ENCODE measurements at regions not wholly inside any gene's neighbourhood (a gene's known extent, or its start where the extent isn't known, plus 50 kb on each side); places are given as distances from the start of the nearest gene placed in this dataset.

GRCh38 chr21:15326032-15326867 is 261.4 kb upstream of the NRIP1 start:
- no peak for DNase-seq

- DNase-seq: no peak
These were observed 263.0 kb upstream of the NRIP1 start for GRCh38 chr21:15327637-15328265.

DNA sequence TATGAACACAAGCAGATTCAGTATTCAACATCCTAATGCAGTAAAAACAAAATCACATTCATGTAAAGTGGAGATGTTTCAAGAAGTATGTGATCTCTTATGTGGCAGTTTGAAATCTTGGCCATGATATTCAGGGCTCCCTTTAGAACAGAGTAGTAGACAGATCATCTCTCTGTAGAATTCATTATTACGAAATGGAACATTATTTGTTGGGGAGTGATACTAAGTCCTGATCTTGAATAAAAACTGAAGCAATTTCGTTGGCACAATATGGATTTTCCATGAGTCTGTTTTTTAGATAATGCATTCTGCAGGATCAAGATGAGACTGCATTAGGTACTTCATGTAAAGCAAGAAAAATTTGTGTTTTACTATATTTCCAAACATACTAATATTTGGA is 264.4 kb upstream of the NRIP1 start:
- DNase-seq: no peak

DNA sequence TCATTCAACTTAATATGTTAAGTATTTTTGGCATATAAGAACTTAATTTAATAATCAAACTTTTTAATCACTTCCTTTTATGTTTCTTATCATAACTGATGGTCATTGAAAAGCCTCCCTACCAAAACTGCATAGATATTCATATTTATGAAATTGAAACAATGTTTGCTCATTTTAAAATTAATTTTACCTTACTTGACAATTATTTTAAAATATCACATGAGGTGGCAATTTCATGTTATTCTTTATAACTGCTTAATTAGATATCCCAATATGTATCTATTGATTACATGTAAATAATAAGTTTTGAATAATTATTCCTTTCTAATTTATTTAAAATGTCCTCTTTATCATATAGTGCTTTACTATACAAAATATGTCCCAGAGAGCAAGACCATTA is 266.1 kb upstream of the NRIP1 start:
- DNase-seq: no peak

DNA sequence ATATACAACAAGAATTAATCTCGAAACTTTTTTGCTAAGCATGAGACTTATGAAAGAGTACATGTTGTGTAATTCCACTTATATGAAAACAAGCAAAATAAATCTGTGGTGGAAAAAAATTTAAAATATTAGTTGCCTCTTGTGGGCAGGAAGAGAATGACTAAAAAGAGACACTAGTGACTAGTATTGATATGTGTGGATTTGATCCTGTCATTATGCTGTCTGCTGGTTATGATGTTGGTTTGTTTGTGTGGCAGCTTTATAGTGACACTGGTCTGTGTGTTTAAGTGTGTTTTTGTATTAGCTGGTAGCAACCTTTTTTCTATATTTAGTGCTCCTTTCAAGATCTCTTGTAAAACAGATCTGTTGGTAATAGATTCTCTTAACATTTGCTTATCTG is 267.8 kb upstream of the NRIP1 start:
- no peak for DNase-seq

GRCh38 chr21:15333136-15333710 is 268.4 kb upstream of the NRIP1 start:
- no peak for DNase-seq

GRCh38 chr21:15333951-15334350 is 269.2 kb upstream of the NRIP1 start:
- DNase-seq: no peak

- DNase-seq: no peak
These were observed 278.3 kb upstream of the NRIP1 start for GRCh38 chr21:15343066-15343465.

DNA sequence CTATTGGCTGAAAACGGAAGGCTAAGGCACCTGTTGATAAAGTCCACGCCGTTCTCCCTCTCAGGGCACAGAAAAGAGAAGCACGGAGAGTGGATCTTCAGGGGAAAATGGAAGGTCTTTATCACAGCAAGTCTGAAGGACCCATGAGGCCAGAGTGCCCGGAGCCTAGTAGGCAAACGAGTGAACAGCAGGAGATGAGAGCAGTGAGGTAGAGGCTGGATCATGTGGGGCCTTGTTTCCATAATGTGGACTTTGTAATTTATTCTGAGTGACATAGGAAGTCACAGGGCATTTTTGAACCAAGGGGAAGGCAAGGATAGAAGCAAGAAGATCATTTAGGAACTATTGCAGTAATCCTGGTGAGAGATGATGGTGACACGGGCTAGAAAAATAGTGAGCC is 287.2 kb upstream of the NRIP1 start:
- DNase-seq: no peak

DNA sequence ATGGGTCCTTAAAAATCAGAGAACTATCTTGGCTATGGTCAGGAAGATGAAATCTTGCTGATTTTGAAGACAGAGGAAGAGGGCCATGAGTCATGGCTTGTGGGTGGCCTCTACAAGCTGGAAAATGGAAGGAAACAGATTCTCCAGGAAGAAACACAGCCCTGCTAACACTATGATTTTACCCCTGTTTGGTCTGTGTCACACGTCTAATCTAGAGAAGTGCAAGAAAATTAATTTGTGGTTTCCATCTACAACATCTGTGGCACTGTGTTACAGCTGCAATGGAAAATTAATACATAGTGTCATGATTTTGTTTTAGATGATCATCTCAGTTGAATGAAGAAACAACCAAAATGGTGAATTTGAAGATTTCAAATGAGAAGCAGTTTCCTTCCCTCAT is 288.7 kb upstream of the NRIP1 start:
- no peak for DNase-seq

DNA sequence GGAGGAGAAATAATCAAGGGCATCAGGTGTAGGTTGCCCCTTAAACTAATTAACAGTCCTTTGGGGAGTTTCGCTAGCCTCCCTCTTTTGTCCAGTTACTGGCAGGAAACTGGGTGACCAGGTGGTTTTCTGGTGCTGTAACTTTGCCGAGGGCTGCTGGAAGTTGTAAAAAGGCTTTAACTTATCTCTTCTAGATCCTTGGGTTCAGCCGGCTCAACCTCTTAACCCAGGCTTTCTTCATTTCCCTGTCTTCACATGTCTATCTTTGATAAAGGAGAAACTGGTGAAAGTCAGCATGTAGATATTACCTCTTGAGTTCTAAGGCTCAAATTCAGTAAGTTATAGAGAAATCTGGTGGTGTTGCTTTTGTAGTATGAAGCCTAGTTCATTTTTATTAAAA is 289.7 kb upstream of the NRIP1 start:
- no peak for DNase-seq

- DNase-seq: no peak
These were observed 290.3 kb upstream of the NRIP1 start for GRCh38 chr21:15355066-15355465.

DNA sequence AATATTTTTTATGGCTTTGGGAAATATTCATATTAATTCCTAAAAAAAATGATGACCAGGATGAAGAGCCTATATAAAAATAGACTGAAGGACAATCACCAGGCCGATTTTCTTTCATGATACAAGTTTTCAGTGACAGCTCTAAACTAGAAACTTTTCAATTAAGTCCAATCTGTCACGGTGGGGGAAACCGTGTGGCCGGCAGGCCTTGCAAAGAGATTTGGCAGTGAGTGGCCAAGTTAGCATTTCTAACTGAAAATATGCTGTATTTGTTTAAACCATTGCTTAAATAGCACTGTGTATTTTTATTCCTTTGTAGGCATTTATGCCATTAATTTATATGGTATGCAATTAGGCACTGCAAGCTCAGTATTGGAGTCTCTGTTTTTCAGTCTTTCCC is 294.5 kb upstream of the NRIP1 start:
- DNase-seq: no peak

DNA sequence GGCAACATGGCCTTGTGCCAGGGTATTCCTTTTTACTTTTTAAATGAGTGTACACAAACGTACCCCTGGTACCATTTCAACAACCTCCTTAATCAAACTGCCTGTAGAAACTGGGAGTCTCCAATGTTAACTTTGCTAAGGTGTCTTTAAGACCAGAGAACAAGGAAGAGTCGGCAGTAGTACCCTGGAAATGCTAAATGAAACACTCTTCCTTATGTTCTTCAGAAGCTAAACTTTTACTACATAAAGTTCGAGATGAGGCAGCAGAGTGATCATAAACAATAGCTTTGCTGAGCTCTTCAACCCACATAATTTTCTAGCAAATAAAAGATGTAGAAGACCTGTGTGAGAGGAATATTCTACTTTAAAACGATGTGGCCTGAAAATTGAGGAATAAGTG is 297.7 kb upstream of the NRIP1 start:
- DNase-seq: no peak

DNA sequence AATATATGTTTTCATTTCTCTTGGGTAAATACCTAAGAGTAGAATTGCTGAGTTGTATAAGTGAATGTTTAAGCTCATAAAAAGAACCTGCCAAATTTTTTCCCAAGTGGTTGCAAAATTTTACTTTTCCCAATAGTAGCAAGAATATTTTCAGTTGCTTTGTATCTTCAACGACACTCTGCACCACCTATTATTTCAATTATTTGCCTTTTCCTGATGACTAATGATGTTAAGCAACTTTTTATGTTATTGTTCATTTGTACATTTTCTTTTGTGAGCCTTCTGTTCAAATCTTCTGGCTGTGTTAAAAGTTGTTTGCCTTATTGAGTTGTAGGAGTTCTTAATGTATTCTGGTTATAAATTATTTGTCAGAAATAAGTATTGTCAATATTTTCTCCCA is 299.1 kb upstream of the NRIP1 start:
- no peak for DNase-seq

DNA sequence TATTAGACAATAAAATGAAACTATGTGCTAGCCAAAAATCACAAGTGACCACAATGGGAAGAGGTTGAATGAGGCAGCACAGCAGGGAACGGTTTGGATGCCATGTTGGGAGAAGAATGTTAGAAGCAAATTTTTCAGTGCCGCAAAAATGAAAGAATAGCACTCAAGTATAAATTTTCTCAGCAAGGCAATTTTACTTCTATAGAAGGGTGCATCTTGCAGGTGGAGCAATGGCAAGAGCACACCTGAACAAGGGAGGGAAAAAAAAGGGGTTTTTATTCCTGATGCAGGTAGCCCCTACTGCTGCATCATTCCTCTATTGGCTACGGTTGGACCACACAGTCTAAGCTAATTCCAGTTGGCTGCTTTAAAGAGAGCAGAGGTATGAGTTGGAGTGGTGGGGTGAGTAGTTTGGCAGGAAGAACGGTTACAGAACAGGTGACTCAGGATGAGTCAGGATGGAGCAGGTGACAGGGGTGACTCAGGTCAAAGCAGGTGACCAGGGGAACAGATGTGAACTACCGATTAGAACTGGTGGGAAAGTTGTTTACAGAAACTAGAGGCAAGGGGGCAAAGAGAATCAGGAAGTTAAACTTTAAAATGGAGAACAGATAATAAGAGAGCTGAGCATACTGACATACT is 301.1 kb upstream of the NRIP1 start:
- DNase-seq: no peak

DNA sequence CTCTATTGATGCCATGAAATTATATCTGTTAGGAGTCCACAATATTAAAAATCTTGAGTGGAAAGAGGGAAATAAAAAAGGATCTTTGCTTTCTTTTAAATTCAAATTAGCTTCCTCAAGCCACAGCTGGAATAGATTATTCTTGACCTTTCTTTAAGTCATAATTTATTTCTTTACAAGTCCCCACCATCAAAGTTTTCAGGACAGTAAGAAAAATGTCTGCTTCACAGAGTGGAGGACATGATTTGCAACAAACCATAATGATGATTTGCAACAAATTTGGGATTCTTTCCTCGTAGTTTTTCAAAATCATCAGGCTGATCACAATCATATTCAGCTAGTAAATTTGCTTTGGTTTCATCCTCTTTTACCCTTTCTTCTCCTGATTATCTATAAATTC is 301.8 kb upstream of the NRIP1 start:
- DNase-seq: no peak

GRCh38 chr21:15367061-15367626 is 302.3 kb upstream of the NRIP1 start:
- no peak for DNase-seq

DNA sequence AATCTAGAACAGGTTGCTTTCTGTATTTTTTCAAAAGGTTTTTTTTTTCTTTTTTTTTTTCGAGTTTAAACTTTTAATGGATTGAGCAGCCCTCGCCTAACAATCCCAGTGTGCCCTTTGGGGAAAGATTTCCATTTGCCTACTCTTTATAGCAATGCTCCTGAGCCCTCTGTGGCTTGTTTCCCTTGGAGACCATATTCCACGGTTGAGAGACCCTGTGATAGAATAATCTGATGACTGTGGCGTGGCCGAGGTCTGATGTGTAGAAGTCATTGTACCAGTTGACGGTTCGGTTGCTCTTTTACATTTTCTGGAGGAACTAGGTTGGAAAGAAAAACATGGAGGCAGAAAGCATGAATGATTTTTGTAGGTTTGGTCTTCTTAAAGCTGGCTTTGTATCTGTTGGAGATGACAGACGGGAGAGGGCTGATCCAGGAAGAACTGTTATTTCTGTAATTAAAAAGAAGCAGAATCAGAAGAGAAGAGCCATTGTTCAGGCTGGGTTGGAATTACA is 305.7 kb upstream of the NRIP1 start:
- no peak for DNase-seq

- no peak for DNase-seq
These were observed 309.1 kb upstream of the NRIP1 start for GRCh38 chr21:15373941-15374340.

- DNase-seq: no peak
These were observed 315.0 kb upstream of the NRIP1 start for GRCh38 chr21:15379776-15380175.

DNA sequence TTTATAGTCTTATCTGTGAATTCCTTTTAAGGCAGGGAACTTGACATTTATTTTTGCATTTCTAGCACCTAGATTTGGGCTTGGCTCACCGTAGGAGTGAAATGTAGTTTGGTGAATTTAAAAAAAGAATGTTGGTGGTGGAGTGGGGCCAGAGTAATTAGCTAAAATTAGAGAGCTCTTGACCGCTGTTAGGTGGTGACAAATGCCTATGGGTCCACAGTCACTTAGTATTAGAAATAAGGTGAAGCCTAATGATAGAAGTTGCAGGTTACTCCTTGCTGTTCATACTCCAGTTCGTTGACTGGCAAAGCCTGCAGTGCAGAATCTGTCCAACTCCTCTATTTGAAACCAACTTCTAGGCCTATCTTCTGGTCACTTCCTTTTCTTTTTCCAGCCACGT is 318.8 kb upstream of the NRIP1 start:
- no peak for DNase-seq

DNA sequence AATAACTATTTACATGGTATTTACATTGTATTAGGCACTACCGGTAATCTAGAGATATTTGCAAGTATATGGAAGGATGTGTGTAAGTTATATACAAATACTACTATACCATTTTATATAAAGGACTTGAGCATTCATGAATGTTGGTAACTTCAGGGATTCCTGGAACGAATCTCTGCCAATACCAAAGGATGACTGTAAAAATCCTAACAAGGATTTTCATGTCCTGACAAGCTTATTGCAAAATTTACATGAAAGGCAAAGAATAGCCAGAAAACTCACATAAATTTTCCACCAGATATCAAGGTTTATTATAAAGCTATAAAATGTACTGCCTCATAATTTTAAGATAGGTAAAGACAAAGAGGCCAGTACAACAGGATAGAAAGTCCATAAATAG is 325.2 kb upstream of the NRIP1 start:
- DNase-seq: no peak

Data from activated CD4-positive, alpha-beta T cell treated with anti-CD3 and anti-CD28 coated beads, Interleukin-2, amount 50 U/mL, for 1 hour (primary cell).